Smooth muscle cell (in vitro differentiated cells): ENCODE measurements at regions not wholly inside any gene's neighbourhood (a gene's known extent, or its start where the extent isn't known, plus 50 kb on each side); places are given as distances from the start of the nearest gene placed in this dataset.

ENCODE experiments used
- DNase-seq: peaks from one replicate; lab custom pipeline; 2025; ENCODE audit not compliant: unreplicated experiment; lab: John Stamatoyannopoulos, UW
- H2AFZ ChIP-seq: fragments of 200-600 bp; sonication (generic); 2 replicates; pipeline ENCODE4 v1.6.0; 2016; ENCODE audit warnings: antibody characterized with exemption, low read depth, mild to moderate bottlenecking
- H3F3A ChIP-seq: fragments of 200-600 bp; sonication (generic); 2 replicates; pipeline ENCODE4 v1.6.0; 2017; ENCODE audit warnings: antibody characterized with exemption, low read depth
- H3K27ac ChIP-seq: fragments of 200-600 bp; sonication (generic); 2 replicates; pipeline ENCODE4 v1.5.1; 2016; ENCODE audit warnings: low read depth, mild to moderate bottlenecking
- H3K27me3 ChIP-seq: fragments of 200-600 bp; sonication (generic); 2 replicates; pipeline ENCODE4 v1.6.1; 2016; ENCODE audit warnings: low read depth, mild to moderate bottlenecking
- H3K36me3 ChIP-seq: fragments of 200-600 bp; sonication (generic); 2 replicates; pipeline ENCODE4 v1.5.1; 2016; ENCODE audit warnings: low read depth
- H3K4me1 ChIP-seq: fragments of 200-600 bp; sonication (generic); 2 replicates; pipeline ENCODE4 v1.5.1; 2016; ENCODE audit warnings: low read depth
- H3K4me2 ChIP-seq: fragments of 200-600 bp; sonication (generic); 2 replicates; pipeline ENCODE4 v1.6.0; 2016; ENCODE audit warnings: mild to moderate bottlenecking
- H3K4me3 ChIP-seq: fragments of 200-600 bp; sonication (generic); 2 replicates; pipeline ENCODE4 v1.5.1; 2016; ENCODE audit warnings: mild to moderate bottlenecking
- H3K79me2 ChIP-seq: fragments of 200-600 bp; sonication (generic); 2 replicates; pipeline ENCODE4 v1.6.0; 2016; ENCODE audit warnings: low read depth, mild to moderate bottlenecking
- H3K9ac ChIP-seq: fragments of 200-600 bp; sonication (generic); 2 replicates; pipeline ENCODE4 v1.6.0; 2016; ENCODE audit warnings: low read depth
- H3K9me3 ChIP-seq: fragments of 200-600 bp; sonication (generic); replicated peaks from 2 replicates; pipeline ENCODE4 v1.5.1; 2016; ENCODE audit warnings: low read depth
- H4K20me1 ChIP-seq: fragments of 200-600 bp; sonication (generic); 2 replicates; pipeline ENCODE4 v1.6.0; 2016; ENCODE audit warnings: low read depth
- CTCF ChIP-seq: fragments of 200-600 bp; sonication (generic); IDR thresholded peaks from 2 replicates; pipeline ENCODE4 v1.5.1; 2017; ENCODE audit warnings: borderline replicate concordance, mild to moderate bottlenecking, antibody characterized with exemption; ENCODE audit not compliant: insufficient read depth, poor library complexity, severe bottlenecking
- WGBS: methylation state at CpG from one replicate; pipeline ENCODE4 v1.1.7; 2016; ENCODE audit warnings: low lambda C conversion rate; 5-methylcytosine and 5-hydroxymethylcytosine counted together

- DNase-seq, result no peak
- Histone ChIP-seq H3K27ac (no peak overlapping the region), H3K4me2 (no peak overlapping the region), H3K4me3 (no peak overlapping the region), H3K4me1 (no peaks in the 10 kb centered on the region), H3K9me3 (no peaks in the 10 kb centered on the region), H3F3A (no peaks in the 10 kb centered on the region), H2AFZ (no peak overlapping the region), H4K20me1 (no peaks in the 10 kb centered on the region), H3K9ac (no peak overlapping the region), H3K79me2 (no peaks in the 10 kb centered on the region), H3K36me3 (no peaks in the 10 kb centered on the region), H3K27me3 (peaks cover 24% of the 10 kb centered on the region)
- TF ChIP-seq CTCF, result no peak
- 81% methylated on average over 2 of the region's 2 CpGs for WGBS
Observed at GRCh38 chr20:52780462-52780861, 191.7 kb upstream of the TSHZ2 start.

- Histone ChIP-seq H3K4me2 (no peak overlapping the region), H3K9ac (no peak overlapping the region), H4K20me1 (no peaks in the 10 kb centered on the region), H3K27me3 (peaks cover 24% of the 10 kb centered on the region), H3F3A (no peaks in the 10 kb centered on the region), H3K27ac (no peak overlapping the region), H3K4me1 (no peaks in the 10 kb centered on the region), H3K4me3 (no peak overlapping the region), H3K79me2 (no peaks in the 10 kb centered on the region), H3K36me3 (no peaks in the 10 kb centered on the region), H2AFZ (no peak overlapping the region), H3K9me3 (no peaks in the 10 kb centered on the region)
- 89% methylated on average over 3 of the region's 3 CpGs for WGBS
- no peak for TF ChIP-seq CTCF
- DNase-seq, result no peak
Observed at GRCh38 chr20:52779125-52779524, 193.0 kb upstream of the TSHZ2 start.

GRCh38 chr20:52777171-52777570, 195.0 kb upstream of the TSHZ2 start:
- no peaks in the 10 kb centered on the region for H3F3A ChIP-seq
- no peaks in the 10 kb centered on the region for H3K9me3 ChIP-seq
- H3K27ac ChIP-seq, result no peak overlapping the region
- H3K36me3 ChIP-seq, result no peaks in the 10 kb centered on the region
- H3K4me2 ChIP-seq, result no peak overlapping the region
- H3K27me3 ChIP-seq, result peaks cover 31% of the 10 kb centered on the region
- DNase-seq, result no peak
- no peak for TF ChIP-seq CTCF
- H3K79me2 ChIP-seq, result no peaks in the 10 kb centered on the region
- no peaks in the 10 kb centered on the region for H3K4me1 ChIP-seq
- no peak overlapping the region for H3K4me3 ChIP-seq
- no peaks in the 10 kb centered on the region for H4K20me1 ChIP-seq
- no peak overlapping the region for H2AFZ ChIP-seq
- WGBS, result 86% methylated on average over 4 of the region's 4 CpGs
- no peak overlapping the region for H3K9ac ChIP-seq

GRCh38 chr20:52775786-52776185, 196.4 kb upstream of the TSHZ2 start:
- TF ChIP-seq CTCF, result no peak
- Histone ChIP-seq H3K79me2 (no peaks in the 10 kb centered on the region), H3K27me3 (peaks cover 36% of the 10 kb centered on the region), H3F3A (no peaks in the 10 kb centered on the region), H3K9ac (no peak overlapping the region), H3K4me2 (no peak overlapping the region), H2AFZ (no peak overlapping the region), H3K9me3 (no peaks in the 10 kb centered on the region), H3K27ac (no peak overlapping the region), H3K4me3 (no peak overlapping the region), H4K20me1 (no peaks in the 10 kb centered on the region), H3K36me3 (no peaks in the 10 kb centered on the region), H3K4me1 (no peaks in the 10 kb centered on the region)
- 90% methylated on average over 2 of the region's 2 CpGs for WGBS
- DNase-seq, result no peak
